ENCODE measurements at regions not wholly inside any gene's neighbourhood (a gene's known extent, or its start where the extent isn't known, plus 50 kb on each side); places are given as distances from the start of the nearest gene placed in this dataset.

- no peak for FAIRE-seq
These were observed 168.7 kb upstream of the ITGB1 start for GRCh38 chr10:33126742-33127141.

- no peak for FAIRE-seq
These were observed 167.8 kb upstream of the ITGB1 start for GRCh38 chr10:33125522-33126517.

- no peak for FAIRE-seq
These were observed 167.1 kb upstream of the ITGB1 start for GRCh38 chr10:33125111-33125510.

- no peak for FAIRE-seq
These were observed 165.7 kb upstream of the ITGB1 start for GRCh38 chr10:33123680-33124079.

GRCh38 chr10:33122014-33122809 is 164.2 kb upstream of the ITGB1 start:
- no peak for FAIRE-seq

DNA sequence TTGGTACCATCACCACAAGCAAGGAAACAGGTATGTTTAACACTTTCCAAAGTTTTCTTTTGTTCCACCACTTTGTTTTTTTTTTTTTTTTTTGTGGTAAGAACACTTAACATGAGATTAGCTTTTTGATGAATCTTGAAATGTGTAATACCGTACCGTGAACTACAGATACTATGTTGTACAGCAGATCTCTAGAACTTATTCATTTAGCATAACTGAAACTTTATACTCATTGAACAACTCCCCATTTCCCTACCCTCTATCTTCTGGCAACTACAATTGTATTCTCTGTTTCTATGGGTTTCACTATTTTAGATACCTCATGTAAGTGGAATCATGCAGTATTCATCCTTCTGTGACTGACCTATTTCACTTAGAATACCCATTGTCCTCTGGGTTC is 162.7 kb upstream of the ITGB1 start:
- FAIRE-seq = no peak

DNA sequence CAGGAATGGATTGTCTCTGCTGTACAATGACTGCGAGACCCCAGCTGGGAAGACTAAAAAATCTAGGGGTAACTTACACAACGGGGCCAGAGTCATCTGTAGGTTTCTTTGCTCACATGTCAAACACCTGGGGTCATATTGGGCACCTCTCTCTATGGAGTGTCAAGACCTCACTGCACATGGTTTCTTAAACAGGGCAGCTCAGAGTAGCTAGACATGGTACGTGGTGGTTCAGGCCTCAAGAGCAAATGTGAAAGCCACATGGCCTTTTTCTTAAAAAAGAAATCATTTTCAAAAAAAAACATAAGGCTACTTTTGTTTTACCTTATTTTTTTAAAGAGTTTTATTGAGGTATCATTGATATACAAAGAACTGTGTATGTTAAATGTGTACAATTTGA is 162.2 kb upstream of the ITGB1 start:
- no peak for FAIRE-seq

DNA sequence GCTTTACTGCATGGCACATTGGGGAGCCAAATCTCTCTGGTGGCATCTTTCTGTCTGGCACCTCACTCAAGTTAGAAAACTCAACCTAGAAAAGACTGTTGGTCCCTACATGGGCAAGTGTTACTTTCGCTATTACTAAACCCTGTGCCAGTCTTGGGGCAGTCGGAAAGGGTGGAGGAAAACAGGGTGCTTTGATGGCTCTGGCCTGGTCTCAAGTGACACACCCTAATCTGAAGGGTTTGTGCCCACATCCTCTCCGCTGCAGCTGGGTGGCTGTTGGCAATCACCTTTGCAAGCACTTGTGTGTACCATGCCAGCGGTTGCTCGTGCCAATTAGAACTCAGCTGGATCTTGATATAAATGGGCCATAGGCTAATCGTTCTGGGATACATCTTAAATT is 159.8 kb upstream of the ITGB1 start:
- no peak for FAIRE-seq

DNA sequence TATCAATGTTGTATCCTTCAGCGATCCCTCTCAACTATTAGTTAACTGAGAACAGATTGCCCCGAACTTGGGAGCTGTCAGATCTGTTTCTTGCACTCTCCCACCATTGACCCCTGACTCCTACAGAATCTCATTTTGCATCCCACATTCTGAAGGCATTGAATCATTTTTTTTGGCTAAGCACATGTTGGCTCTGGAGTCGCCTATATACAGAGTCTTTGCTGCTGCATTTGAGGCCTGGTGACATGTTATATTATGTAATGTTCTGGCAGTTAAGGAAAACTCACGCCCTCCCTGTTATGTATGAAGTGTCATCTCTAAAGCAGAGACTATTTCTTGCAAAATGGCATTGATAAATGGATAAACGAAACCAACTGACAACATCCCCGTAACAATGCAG is 159.2 kb upstream of the ITGB1 start:
- FAIRE-seq = no peak

DNA sequence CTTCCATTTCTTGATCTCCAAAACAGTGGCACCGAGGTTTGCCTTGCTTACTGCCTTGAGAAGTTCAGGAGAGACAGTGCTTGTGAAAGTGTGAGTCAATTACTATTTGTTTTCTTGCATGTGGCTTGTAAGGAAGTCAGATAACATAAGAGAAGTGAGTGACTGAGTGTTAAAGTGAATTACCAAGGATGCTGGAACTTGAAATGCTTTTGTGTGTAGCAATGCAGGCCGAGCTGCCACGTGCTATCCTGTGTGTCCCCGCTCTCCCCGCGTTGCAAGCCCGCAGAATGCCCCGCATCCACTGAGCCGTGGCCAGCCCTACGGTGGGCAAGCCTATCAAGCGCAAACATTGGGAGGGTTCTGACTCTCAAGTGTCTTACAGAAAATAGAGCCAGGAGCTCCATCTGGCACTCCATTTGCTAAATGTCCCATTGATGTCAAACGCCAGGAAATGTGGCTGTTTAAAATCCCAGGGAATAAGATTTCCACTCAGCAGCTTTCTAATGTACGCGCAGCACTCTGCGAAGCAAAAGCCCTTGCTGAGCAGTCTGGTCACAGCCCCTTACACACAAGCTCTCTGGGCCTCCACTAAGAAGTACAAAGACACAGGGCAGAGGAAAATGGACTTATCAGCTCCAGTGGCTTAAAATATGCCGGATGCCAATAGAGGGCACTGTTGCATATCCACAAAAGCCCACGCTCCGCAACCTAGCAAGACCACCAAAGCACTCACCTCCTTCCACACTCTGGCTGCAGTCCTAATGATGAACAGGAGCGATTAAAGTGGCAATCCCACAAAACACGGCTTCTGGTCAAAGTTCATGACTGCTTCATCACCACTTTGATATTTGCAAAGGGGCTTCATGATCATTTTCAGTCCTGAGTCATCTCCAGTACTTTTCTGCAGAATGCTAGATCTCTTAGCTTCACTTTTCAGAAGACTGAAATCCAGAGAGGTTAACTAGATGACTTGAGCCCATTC is 158.0 kb upstream of the ITGB1 start:
- no peak for FAIRE-seq

GRCh38 chr10:33114451-33114952 is 156.5 kb upstream of the ITGB1 start:
- FAIRE-seq = no peak

DNA sequence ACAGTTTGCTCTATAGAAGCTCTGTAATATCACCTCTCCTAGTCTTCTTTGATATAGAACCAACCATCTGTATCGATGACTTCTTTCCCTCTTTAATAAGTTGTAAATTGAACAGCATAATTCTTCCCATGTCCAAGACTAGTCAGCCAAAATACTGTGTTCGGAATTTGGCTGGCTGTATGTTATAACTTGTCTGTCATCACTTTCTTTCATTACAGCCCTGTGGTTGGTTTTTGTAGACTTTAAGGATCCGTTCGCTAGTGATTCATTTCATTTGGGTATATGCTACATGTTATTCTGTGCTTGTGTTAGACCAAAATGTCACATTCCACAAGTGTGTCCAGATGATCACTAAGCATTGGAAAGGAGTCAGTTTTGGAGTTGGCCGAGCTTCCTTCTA is 155.4 kb upstream of the ITGB1 start:
- FAIRE-seq = no peak

GRCh38 chr10:33112831-33113455 is 154.9 kb upstream of the ITGB1 start:
- FAIRE-seq = no peak

DNA sequence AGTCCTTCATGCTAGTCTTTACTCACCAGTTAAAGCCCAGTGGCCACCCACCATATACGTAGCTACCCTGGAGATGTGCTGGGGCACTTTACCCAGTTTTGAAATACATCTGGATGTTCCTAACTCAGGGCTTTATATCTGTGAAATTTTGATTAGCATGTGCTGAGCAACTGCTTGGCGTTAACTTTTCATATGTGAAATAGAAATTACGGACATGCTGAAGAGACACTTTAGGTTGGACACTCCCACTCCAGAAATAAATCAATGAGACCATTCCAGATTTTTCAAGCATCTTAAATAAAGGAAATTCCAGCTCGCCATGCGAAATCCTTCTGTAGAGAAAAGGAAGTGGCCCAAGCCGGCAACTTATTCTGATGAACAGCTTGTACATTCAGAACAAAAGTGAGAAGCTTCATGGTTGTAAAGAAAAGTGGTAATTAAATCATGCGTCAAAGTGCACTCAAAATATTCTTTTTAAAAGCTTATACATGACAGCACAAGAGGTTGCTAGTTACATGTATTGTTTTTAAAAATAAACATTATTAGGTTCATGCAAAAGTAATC is 153.5 kb upstream of the ITGB1 start:
- no peak for FAIRE-seq

- no peak for FAIRE-seq
These were observed 151.9 kb upstream of the ITGB1 start for GRCh38 chr10:33109788-33110469.

DNA sequence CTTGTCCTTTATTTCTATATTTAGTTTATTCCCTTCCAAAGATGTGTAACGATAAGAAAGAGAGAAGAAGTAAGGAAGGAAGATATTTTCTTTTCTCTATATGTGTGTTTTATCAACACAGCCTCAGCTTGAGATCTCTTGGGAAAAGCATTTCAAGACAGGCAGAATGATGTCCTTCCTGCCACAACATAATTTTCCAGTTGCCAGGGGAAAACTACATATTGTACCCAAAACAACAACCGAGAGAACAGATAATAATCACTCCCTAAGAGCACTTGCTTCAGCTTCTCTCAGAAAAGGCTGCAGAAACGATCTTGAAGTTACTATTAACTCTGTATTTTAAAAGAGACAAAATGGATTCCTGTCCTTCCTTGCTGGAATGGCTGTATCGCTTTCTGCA is 151.4 kb upstream of the ITGB1 start:
- FAIRE-seq = no peak

- no peak for FAIRE-seq
These were observed 149.9 kb upstream of the ITGB1 start for GRCh38 chr10:33107953-33108352.

DNA sequence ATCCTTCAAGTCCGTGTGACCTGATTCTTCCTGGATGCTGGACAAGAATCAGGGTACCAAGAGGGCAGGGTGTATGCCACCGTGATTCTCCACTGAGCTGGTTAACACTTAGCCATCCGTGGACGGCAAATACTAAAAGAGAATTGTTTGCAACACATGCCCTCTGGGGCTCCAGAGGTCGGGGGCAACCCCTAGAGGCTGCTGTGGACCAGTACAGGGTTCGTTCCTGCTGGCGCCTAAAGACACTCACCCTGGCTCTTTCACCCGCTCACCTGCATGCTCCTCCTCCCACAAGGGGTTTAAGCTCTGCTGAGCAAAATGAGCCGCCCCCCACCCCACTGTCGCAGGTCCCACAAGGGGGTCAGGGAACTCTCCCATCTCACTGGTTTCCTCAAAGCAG is 148.7 kb upstream of the ITGB1 start:
- no peak for FAIRE-seq

DNA sequence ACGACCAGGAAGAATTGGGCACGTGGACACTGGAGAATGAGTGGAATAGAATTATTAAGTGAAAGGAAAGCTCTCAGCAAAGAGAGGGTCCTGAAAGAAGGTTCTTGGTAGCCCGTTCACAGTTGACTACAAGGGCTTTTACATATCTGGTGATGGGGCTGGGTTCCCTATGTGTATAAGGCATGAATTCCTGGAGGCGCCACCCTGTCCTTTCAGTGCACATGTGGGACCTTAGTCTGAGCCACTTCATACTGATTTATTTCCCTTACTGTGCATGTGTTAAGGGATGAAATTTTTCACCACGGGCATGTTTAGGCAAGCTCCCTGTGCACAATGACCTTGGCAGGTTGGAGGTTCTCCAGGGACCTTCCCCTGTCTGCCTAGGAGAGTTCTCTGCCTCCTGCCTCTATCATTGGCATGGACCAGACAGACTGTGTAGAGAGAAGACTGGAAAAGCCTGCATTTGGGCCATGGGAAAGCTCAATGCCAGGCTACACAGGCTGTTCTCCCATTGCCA is 145.9 kb upstream of the ITGB1 start:
- FAIRE-seq = no peak

DNA sequence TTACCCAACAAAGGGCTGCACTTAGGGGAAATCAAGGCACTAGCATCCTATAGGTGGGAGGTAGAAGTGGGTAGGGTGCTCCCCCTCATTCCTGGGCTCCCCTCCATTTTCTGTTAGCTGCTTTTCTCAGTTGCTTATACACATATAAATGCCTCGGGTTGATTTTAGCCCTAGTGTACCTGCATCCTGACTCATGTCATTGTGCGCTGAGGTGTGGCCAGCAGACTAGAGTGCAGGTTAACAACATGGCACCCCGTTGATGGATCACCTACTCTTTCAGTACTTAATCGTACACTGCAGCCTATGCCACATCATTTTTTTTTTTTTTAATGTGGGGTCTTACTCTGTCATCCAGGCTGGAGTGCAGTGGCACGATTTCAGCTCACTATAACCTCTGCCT is 144.0 kb upstream of the ITGB1 start:
- no peak for FAIRE-seq

- FAIRE-seq = no peak
These were observed 143.4 kb upstream of the ITGB1 start for GRCh38 chr10:33101392-33101787.

Measured in islet of Langerhans (tissue), 1 donor.